SK-N-SH (cell line): ENCODE measurements at regions not wholly inside any gene's neighbourhood (a gene's known extent, or its start where the extent isn't known, plus 50 kb on each side); places are given as distances from the start of the nearest gene placed in this dataset.

Source experiments
- CTCF ChIP-seq: fragments of 200-600 bp; sonication (generic); IDR thresholded peaks from 2 replicates; pipeline ENCODE4 v1.6.1; 2017; ENCODE audit warnings: antibody characterized with exemption, mild to moderate bottlenecking, moderate library complexity
- EP300 ChIP-seq, 2 experiments: IDR thresholded peaks; 2 replicates each; pipeline versions ENCODE4 v1.4.0 to v1.6.1; 2012; ENCODE audit warnings: borderline replicate concordance in 1 of 2, low read depth in 1 of 2, low read length in 1 of 2
- EZH2phosphoT487 ChIP-seq: fragments of 200-600 bp; sonication (generic); IDR thresholded peaks from 2 replicates; pipeline ENCODE4 v1.6.1; 2017; ENCODE audit warnings: low read depth, mixed run types, mild to moderate bottlenecking, antibody characterized with exemption, moderate library complexity, borderline replicate concordance
- PBX3 ChIP-seq: IDR thresholded peaks from 2 replicates; pipeline ENCODE4; 2012

GRCh38 chr18:38930881-38931753 is 1365.5 kb upstream of the CELF4 start:
- TF ChIP-seq CTCF (no peak), EP300 (IDR thresholded peaks at IDR 0.05; ENCODE audit: borderline replicate concordance in 1 of 2, low read depth in 1 of 2, low read length in 1 of 2) (no peak), PBX3 (no peak), EZH2phosphoT487 (no peak)
